Endothelial cell of umbilical vein (primary cell): ENCODE measurements at regions not wholly inside any gene's neighbourhood (a gene's known extent, or its start where the extent isn't known, plus 50 kb on each side); places are given as distances from the start of the nearest gene placed in this dataset.

Experiments
- BruUV-seq: library from RNA; stranded (reverse); fragments of 400-500 nt; replicated peaks from 2 replicates; lab custom pipeline; 2021; lab: Mats Ljungman, UMichigan
- CTCF ChIA-PET: fragments of 300-600, 350-600 bp; sonication (Branson Sonifier 250); formaldehyde crosslinking; loops from one replicate; lab custom pipeline; 2021; ENCODE audit warnings: antibody characterized with exemption, inconsistent platforms; lab: Charles Lee
- POLR2A ChIA-PET: fragments of 300-600, 350-600 bp; sonication (Branson Sonifier 250); formaldehyde crosslinking; loops from one replicate; lab custom pipeline; 2021; ENCODE audit warnings: antibody characterized with exemption, inconsistent platforms; lab: Charles Lee
- DNase-seq: peaks from one replicate; pipeline ENCODE4 v3.0.0-alpha.2; 2011; ENCODE audit warnings: low read depth, low spot score
- FAIRE-seq: peaks from 2 replicates; lab custom pipeline; 2011; peaks lifted over from hg19 to GRCh38; lab: Jason Lieb, UNC
- H2AFZ ChIP-seq: 2 replicates; pipeline ENCODE4 v1.6.0; 2012; ENCODE audit warnings: low read depth, low read length, control low read depth, inconsistent platforms
- H3K27ac ChIP-seq: 2 replicates; pipeline ENCODE4 v1.5.1; 2011; ENCODE audit warnings: low read depth, mild to moderate bottlenecking, control low read depth, low read length, moderate library complexity; ENCODE audit not compliant: insufficient read depth
- H3K27me3 ChIP-seq, 2 experiments: 2 replicates each; pipeline versions ENCODE4 v1.6.0 to v1.6.1; 2011; ENCODE audit warnings: low read length in 2 of 2, mixed read lengths in 1 of 2; ENCODE audit not compliant: control insufficient read depth in 2 of 2, insufficient read depth in 2 of 2
- H3K36me3 ChIP-seq, 2 experiments: 2 replicates in 1 of 2; 3 replicates in 1 of 2; pipeline ENCODE4 v1.5.1; 2011; ENCODE audit warnings: low read length in 2 of 2, mild to moderate bottlenecking in 1 of 2, moderate library complexity in 1 of 2; ENCODE audit not compliant: control insufficient read depth in 2 of 2, insufficient read depth in 2 of 2; ENCODE audit errors: extremely low read depth in 1 of 2
- H3K4me1 ChIP-seq: 3 replicates; pipeline ENCODE4 v1.5.1; 2011; ENCODE audit warnings: mild to moderate bottlenecking, low read length; ENCODE audit not compliant: control insufficient read depth, insufficient read depth; ENCODE audit errors: extremely low read depth
- H3K4me2 ChIP-seq: 2 replicates; pipeline ENCODE4 v1.6.1; 2011; ENCODE audit warnings: low read length, control low read depth, mixed read lengths; ENCODE audit not compliant: insufficient read depth
- H3K4me3 ChIP-seq, 3 experiments: fragments of 200-600 bp in 1 of 3; sonication (generic), shearing (Covaris generic) in 1 of 3; replicated peaks in 1 of 3; 2 replicates each; pipeline ENCODE4 v1.5.1; 2011 to 2016; ENCODE audit warnings: control low read depth in 3 of 3, low read length in 3 of 3, mild to moderate bottlenecking in 2 of 3, inconsistent platforms in 1 of 3, low read depth in 1 of 3, moderate library complexity in 1 of 3; ENCODE audit not compliant: insufficient read depth in 1 of 3
- H3K79me2 ChIP-seq: 2 replicates; pipeline ENCODE4 v1.6.0; 2012; ENCODE audit warnings: low read length, inconsistent platforms; ENCODE audit not compliant: control insufficient read depth, insufficient read depth
- H3K9ac ChIP-seq: replicated peaks from 2 replicates; pipeline ENCODE3; 2011; ENCODE audit warnings: low read length, control low read depth; ENCODE audit not compliant: insufficient read depth; ENCODE audit errors: extremely low read depth
- H3K9me1 ChIP-seq: replicated peaks from 3 replicates; pipeline ENCODE4 v1.6.0; 2011; ENCODE audit warnings: mild to moderate bottlenecking, low read length; ENCODE audit not compliant: control insufficient read depth, insufficient read depth; ENCODE audit errors: extremely low read depth
- H3K9me3 ChIP-seq: replicated peaks from 2 replicates; pipeline ENCODE4 v1.5.1; 2012; ENCODE audit warnings: low read length, inconsistent platforms; ENCODE audit not compliant: control insufficient read depth, insufficient read depth
- H4K20me1 ChIP-seq: replicated peaks from 2 replicates; pipeline ENCODE3; 2011; ENCODE audit warnings: mild to moderate bottlenecking, low read length; ENCODE audit not compliant: control insufficient read depth, insufficient read depth; ENCODE audit errors: extremely low read depth
- CTCF ChIP-seq, 2 donors: IDR thresholded peaks; 1 replicate in 1 of 2; 2 replicates in 1 of 2; pipeline ENCODE4 v1.5.1; 2011; ENCODE audit warnings: low read length in 2 of 2, mild to moderate bottlenecking in 2 of 2, moderate library complexity in 2 of 2, control low read depth in 1 of 2, inconsistent platforms in 1 of 2, low read depth in 1 of 2; ENCODE audit not compliant: insufficient read depth in 1 of 2; ENCODE audit errors: extremely low read depth in 1 of 2
- EZH2 ChIP-seq: IDR thresholded peaks from 2 replicates; pipeline ENCODE4 v1.6.1; 2012; ENCODE audit warnings: borderline replicate concordance, low read depth, mild to moderate bottlenecking, moderate library complexity, low read length, inconsistent platforms; ENCODE audit not compliant: severe bottlenecking
- FOS ChIP-seq: IDR thresholded peaks from 2 replicates; pipeline ENCODE4 v1.6.1; 2011; ENCODE audit warnings: mild to moderate bottlenecking, low read length, moderate library complexity, borderline replicate concordance; ENCODE audit not compliant: insufficient read depth
- GATA2 ChIP-seq: IDR thresholded peaks from 2 replicates; pipeline ENCODE4 v1.7.0; 2011; ENCODE audit warnings: low read depth, mild to moderate bottlenecking, moderate library complexity, mixed read lengths, low read length; ENCODE audit not compliant: insufficient read length, insufficient read depth
- JUN ChIP-seq: IDR thresholded peaks from 2 replicates; pipeline ENCODE4 v1.6.1; 2011; ENCODE audit warnings: borderline replicate concordance, low read depth; ENCODE audit not compliant: insufficient read length, insufficient read depth
- MYC ChIP-seq: IDR thresholded peaks from one replicate; pipeline ENCODE4 v1.6.1; 2011; ENCODE audit warnings: mild to moderate bottlenecking, low read depth, low read length
- POLR2A ChIP-seq: IDR thresholded peaks from 2 replicates; pipeline ENCODE4 v1.6.1; 2012; ENCODE audit warnings: low read depth, mild to moderate bottlenecking, control low read depth, low read length
- POLR2AphosphoS5 ChIP-seq: IDR thresholded peaks from 2 replicates; pipeline ENCODE4 v1.6.1; 2012; ENCODE audit warnings: low read depth, mild to moderate bottlenecking, control low read depth, low read length, moderate library complexity; ENCODE audit not compliant: insufficient read depth
- dilution Hi-C: fragments of 300-500 bp; cut with MboI; formaldehyde crosslinking; loops from one replicate; pipeline ENCODE4 v1.15.0; 2019; ENCODE audit warnings: low sequenced_read_pairs; ENCODE audit not compliant: extremely low pct_ligation_motif_present
- intact Hi-C: fragments of 100-400 bp; cut with micrococcal nuclease; formaldehyde crosslinking; loops from one replicate; pipeline ENCODE4 v1.10.0; 2022
- TF ChIP-seq, protein P1 (sequence below): IDR thresholded peaks from 2 replicates; pipeline ENCODE4 v1.6.1; 2011; ENCODE audit not compliant: insufficient read depth, insufficient read length

- ChIA-PET CTCF (interaction anchor here (0.9 to 2.4 kb wide), 18 partner anchors 9 to 277 kb away, joined by 3 to 26 read pairs (median 4); partner anchors contain the start of gene IL12A), POLR2A (interaction anchor here (0.5 to 1.9 kb wide), 7 partner anchors 15 to 148 kb away, joined by 3 to 21 read pairs (median 3); no protein-coding TSS in a partner anchor)
- no peaks in the 10 kb centered on the region for H3K79me2 ChIP-seq
- H4K20me1 ChIP-seq: no peaks in the 10 kb centered on the region
- peak; percentile 99 for FAIRE-seq
- peak; percentile 82 for TF ChIP-seq GATA2
- no peak for TF ChIP-seq CTCF (IDR thresholded peaks at IDR 0.05; ENCODE audit: extremely low read depth in 1 of 2, insufficient read depth in 1 of 2, low read depth in 1 of 2, low read length in 2 of 2)
- TF ChIP-seq, protein P1, sequence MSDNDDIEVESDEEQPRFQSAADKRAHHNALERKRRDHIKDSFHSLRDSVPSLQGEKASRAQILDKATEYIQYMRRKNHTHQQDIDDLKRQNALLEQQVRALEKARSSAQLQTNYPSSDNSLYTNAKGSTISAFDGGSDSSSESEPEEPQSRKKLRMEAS: no peak
- TF ChIP-seq POLR2AphosphoS5: peak; percentile 87
- TF ChIP-seq POLR2A: peak; percentile 65
- peak; percentile 97 for TF ChIP-seq FOS
- peak; percentile 6 for TF ChIP-seq MYC
- peak; percentile 85 for TF ChIP-seq JUN
- TF ChIP-seq EZH2: no peak
- no peak overlapping the region for H2AFZ ChIP-seq
- peak overlapping the region; percentile 84 for H3K27ac ChIP-seq
- H3K9me1 ChIP-seq: no peaks in the 10 kb centered on the region
- no peaks in the 10 kb centered on the region for H3K36me3 ChIP-seq
- peak overlapping the region; percentile 45 for H3K9ac ChIP-seq
- H3K27me3 ChIP-seq: peaks cover 0 to 3% of the 10 kb centered on the region in 2 experiments
- peak; percentile 99 for DNase-seq
- no TSS peak for BruUV-seq
- no peak overlapping the region for H3K4me3 ChIP-seq
- H3K4me1 ChIP-seq: peaks cover 7% of the 10 kb centered on the region
- dilution Hi-C loops (no loop called here), intact Hi-C loops (loop anchor here (1.0 to 5.0 kb wide), 7 partner anchors 16 to 544 kb away; no protein-coding TSS in a partner anchor)
- peak overlapping the region; percentile 58 for H3K4me2 ChIP-seq
- no peaks in the 10 kb centered on the region for H3K9me3 ChIP-seq
Measured at GRCh38 chr3:159711560-159712333, 276.9 kb upstream of the IL12A start.
